SU-DHL-6 (cell line): ENCODE measurements at regions not wholly inside any gene's neighbourhood (a gene's known extent, or its start where the extent isn't known, plus 50 kb on each side); places are given as distances from the start of the nearest gene placed in this dataset.

Source experiments
- EZH2phosphoT487 ChIP-seq: fragments of 200-600 bp; sonication (generic), shearing (Covaris generic); conservative IDR thresholded peaks from 2 replicates; pipeline ENCODE4 v1.6.1; 2018; ENCODE audit warnings: mild to moderate bottlenecking, antibody characterized with exemption, low read length, moderate library complexity, mixed read lengths
- TF ChIP-seq, protein P1 (sequence below): fragments of 200-600 bp; sonication (generic); IDR thresholded peaks from one replicate; pipeline ENCODE4 v1.5.1; 2017; ENCODE audit warnings: antibody characterized with exemption, mild to moderate bottlenecking, low read length, moderate library complexity; ENCODE audit not compliant: insufficient read depth, poor library complexity, severe bottlenecking

DNA sequence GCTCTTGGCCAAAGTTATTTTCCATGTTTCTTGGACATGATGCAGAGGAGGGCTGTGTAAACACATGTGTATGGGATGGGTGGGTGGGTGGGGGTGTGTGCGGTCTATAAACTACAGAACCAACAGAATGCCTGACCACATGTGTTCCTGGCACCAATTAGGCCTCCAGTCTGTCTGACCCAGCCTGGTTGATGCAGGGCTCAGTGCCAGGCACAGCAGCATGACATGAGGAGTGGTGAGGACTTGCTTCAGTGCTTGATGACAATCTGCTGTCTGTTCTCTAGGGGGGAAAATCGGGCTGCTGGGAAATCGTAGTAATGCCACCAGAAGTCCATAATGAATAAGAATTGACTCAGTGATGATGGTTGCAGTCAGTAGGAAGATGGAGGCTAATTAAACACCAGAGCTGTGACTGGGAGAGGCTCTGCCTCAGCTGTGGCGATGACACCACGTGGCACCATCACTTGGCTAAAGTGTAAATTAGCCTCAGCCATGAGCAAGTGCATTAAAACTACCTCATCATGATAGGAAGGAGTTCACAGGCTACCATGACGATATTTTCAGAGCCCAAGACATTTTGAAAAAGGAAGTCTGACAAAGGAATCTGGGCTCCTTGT, 260.1 kb upstream of the PODXL start:
- TF ChIP-seq, protein P1, sequence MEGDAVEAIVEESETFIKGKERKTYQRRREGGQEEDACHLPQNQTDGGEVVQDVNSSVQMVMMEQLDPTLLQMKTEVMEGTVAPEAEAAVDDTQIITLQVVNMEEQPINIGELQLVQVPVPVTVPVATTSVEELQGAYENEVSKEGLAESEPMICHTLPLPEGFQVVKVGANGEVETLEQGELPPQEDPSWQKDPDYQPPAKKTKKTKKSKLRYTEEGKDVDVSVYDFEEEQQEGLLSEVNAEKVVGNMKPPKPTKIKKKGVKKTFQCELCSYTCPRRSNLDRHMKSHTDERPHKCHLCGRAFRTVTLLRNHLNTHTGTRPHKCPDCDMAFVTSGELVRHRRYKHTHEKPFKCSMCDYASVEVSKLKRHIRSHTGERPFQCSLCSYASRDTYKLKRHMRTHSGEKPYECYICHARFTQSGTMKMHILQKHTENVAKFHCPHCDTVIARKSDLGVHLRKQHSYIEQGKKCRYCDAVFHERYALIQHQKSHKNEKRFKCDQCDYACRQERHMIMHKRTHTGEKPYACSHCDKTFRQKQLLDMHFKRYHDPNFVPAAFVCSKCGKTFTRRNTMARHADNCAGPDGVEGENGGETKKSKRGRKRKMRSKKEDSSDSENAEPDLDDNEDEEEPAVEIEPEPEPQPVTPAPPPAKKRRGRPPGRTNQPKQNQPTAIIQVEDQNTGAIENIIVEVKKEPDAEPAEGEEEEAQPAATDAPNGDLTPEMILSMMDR = no peak
- no peak for TF ChIP-seq EZH2phosphoT487
